ENCODE measurements at regions not wholly inside any gene's neighbourhood (a gene's known extent, or its start where the extent isn't known, plus 50 kb on each side); places are given as distances from the start of the nearest gene placed in this dataset.

DNA sequence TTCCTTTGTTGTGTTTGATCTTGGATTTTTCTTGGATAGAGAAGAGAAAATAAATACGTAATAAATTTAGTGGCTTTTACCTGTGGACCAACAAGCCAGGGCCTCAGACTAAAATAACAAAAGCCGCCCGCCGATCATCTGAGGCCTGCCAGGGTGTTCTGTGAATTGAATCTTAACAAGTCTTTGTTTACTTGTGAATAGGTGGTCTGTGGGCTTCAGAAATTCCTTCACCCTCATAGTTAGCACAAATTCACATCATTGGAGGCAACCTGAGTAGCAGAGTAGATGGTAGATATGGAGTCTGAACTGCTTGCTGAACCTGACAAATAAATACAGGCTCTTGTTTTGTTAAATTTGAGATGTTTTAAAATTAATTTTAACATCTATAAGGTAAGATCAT lies 176.3 kb upstream of the MTNR1B start:
- DNase-seq (ENCODE audit: low read depth) = no peak

DNA sequence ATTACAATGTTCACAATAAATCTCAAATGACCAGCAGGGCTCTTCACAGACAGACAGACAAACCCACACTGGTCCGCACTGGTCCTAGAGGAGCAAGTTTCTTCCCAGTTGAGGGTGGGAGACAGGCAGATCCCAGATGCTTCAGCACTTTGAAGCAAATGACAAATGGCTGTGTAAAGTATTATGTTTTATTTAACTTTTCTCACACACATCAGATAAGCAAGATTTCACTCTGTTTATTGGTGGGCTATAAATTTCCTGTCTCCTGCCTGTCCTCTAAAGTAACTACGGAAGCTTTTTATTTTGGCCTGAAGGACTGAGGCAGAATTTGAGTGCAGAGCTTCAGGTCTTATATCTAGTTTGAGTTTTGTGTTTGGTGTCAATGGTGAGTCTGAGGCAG lies 174.7 kb upstream of the MTNR1B start:
- no peak for DNase-seq (ENCODE audit: low read depth)

DNA sequence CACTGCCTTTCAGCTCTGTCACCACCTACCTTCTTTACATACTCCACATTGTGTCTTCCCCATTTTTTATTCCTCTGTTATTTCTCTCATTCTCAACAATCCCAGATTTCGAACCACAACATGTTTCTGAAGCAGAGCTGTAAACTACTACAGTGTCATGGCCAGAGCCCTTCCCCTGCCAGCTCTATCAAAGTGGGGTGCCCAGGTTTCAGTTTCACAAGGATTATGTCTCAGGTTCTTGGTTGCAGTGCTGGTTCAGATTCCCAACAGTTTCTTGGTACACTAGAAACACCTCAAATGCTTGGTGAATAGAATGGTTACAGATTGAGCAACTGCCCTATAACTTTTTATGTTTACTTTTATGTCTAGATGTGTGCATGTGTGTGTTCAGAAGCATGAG lies 172.7 kb upstream of the MTNR1B start:
- DNase-seq (ENCODE audit: low read depth) = no peak

GRCh38 chr11:92797874-92798273 lies 171.6 kb upstream of the MTNR1B start:
- no peak for DNase-seq (ENCODE audit: low read depth)

DNA sequence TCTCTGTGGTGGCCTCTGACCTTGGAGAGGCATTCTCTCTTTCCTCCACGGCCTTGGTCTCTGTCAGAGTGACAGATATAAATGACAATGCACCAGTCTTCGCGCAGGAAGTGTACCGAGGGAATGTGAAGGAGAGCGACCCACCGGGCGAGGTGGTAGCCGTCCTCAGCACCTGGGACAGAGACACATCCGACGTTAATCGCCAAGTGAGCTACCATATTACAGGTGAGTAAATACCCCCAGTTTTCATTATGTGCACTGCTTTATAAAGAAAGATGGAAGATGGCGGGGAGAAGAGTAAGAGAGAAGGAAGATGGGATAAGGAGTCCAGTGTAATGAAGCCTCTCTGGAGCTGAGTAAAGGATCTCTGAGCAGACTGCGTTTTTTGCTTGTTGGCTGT lies 167.8 kb upstream of the MTNR1B start:
- no peak for DNase-seq (ENCODE audit: low read depth)

DNA sequence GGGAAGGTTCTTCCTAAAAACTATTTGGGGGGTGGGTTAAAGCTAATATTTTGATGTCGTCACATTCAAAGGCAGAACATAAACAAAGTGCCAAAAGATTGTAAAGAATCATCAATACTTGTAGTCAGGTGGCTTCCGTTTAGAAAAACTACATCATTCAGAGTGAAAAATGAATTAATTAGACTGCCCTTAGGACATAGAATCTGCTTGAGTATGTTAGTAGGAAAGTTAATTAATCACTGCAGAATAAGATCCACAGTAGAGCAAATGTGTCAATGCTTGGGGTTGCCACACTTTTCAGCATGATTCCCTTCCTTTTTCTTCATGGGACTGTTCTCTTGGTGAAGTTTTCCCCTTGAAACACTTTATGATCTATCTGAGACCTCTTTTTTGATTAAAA lies 166.8 kb upstream of the MTNR1B start:
- no peak for DNase-seq (ENCODE audit: low read depth)

DNA sequence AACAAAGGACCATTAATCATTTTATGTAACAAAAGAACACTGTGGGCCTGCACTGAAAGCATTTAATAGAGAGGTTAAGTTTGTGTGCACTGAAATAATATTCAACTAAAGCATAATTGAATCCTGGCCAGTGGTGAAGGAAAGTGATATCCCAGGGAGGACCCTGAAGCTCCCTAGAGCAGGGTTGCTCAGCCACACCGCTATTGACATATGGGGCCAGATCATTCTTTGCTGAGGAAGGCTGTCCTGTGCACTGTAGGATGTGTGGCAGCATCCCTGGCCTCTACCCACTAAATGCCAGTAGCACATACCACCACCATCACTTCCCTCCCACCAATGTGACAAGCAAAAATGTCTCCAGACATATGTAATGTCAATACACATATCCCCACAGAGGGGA lies 166.1 kb upstream of the MTNR1B start:
- DNase-seq (ENCODE audit: low read depth) = no peak

DNA sequence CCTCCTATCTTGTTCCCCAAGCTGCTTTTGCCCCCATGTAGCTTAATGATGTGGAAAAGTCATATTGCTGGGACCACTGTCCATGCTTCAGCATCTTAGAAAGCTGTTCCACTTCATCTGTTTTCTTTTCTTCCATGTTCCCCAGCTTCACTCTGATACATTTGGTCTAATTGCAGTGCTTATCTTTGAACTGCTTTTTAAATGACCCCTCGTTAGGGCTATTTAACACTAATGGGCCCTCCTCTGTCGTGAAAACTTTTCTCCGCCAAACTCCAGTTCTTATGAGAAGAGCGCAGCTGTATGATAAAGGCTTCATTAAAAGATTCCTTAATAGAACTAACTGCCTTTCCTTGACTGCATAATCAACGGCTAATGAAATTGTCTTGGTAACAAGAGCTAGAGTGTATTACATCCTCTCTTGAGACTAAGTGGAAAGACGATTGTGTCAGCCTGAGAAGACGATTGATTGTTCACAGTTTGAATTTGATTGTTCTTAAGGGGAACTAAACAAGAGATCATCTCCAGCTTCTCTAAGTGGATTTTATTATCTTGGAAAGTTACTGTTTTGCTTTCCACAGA lies 165.0 kb upstream of the MTNR1B start:
- no peak for DNase-seq (ENCODE audit: low read depth)

DNA sequence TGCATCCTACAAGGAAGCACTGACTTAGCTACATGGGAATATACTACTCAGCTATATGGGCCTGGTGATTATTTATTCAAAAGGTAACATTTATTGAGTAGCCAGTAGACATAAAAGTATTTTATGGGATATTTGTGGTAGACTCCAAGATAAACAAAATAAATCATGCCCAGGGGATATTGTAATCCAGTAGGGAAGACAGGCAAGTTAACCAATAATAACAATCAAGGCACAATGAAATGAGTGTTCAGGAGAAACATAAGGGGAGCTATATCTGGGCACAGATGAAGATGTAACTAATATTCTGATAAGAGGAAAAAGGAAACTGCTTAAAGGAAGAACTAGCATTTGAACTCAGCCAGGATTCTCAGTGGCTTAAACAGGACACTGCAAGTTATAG lies 161.4 kb upstream of the MTNR1B start:
- no peak for DNase-seq (ENCODE audit: low read depth)

- DNase-seq (ENCODE audit: low read depth) = no peak
These were observed 158.9 kb upstream of the MTNR1B start for GRCh38 chr11:92810423-92811064.

GRCh38 chr11:92811341-92811740 lies 158.1 kb upstream of the MTNR1B start:
- DNase-seq (ENCODE audit: low read depth) = no peak

DNA sequence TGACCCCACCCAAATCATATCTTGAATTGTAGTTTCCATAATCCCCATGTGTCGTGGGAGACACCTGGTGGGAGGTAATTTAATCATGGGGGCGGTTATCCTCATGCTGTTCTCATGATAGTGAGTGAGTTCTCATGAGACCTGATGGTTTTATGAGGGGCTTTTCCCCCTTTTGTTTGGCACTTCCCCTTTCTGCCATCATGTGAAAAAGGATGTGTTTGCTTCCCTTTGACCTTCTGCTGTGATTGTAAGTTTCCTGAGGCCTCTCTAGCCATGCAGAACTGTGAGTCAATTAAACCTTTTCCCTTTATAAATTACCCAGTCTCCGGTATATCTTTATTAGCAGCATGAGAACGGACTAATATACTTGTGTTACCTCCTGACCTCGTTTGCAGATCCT lies 156.6 kb upstream of the MTNR1B start:
- DNase-seq (ENCODE audit: low read depth) = no peak

- DNase-seq (ENCODE audit: low read depth) = no peak
These were observed 149.6 kb upstream of the MTNR1B start for GRCh38 chr11:92819830-92820229.

DNA sequence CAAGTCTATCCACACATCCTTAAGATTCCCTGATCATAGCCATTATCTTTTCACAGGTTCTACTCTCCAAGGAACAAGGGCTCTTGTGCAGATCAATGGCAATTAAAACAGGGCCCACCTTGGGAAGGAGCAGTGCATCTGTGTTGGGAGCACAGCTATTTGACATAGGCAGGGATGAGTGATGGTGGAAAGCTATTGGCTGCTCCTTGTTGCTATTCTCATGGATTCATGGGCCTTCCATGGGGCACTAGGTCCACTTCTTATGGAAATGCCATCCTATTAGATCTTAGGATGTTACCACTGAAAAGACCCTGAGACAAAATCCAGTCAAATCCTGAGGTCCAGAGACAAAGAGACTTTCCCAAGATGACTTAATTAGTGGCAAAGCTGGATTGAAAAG lies 148.6 kb upstream of the MTNR1B start:
- DNase-seq (ENCODE audit: low read depth) = no peak

DNA sequence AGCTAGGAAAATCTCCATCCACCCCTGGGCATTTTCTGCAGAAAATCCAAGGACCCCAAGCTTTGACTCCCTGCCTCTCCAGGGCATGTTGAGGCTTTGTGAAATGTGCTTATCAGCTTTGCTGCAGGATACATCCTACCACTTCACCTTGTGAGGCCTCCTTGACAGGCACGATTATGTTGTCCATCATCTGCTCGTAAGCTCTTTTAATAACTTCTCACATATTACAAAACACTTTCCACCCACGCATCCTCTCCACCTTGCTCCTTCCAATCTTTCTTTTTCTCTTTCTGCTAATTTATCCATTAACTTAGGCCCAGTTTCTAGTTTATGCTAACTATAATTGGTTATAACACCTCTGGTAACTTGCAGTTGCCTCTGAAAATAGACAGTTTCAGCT lies 147.0 kb upstream of the MTNR1B start:
- no peak for DNase-seq (ENCODE audit: low read depth)

- DNase-seq (ENCODE audit: low read depth) = no peak
These were observed 143.3 kb upstream of the MTNR1B start for GRCh38 chr11:92826136-92826535.

GRCh38 chr11:92826603-92827002 lies 142.8 kb upstream of the MTNR1B start:
- no peak for DNase-seq (ENCODE audit: low read depth)

DNA sequence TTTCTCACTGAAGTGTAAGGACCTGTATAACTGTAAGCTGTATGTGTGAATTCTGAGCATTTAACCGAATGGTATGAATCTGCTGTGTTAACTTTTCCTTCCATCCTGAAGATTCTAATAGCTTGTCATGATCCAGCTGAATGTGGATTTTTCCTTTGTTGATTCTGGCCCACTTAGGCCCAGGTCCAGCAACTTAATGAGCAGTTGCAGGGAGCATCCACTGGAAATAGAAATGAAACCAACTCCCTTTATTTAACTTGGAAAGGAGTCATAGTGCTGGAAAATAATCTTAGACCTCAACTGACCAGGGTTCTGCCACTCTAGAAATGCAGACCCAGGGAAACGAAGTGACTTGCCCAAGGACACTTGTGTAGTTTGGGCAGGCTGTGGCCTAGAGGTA lies 142.3 kb upstream of the MTNR1B start:
- no peak for DNase-seq (ENCODE audit: low read depth)

GRCh38 chr11:92828556-92828955 lies 140.9 kb upstream of the MTNR1B start:
- no peak for DNase-seq (ENCODE audit: low read depth)

GRCh38 chr11:92829121-92829520 lies 140.3 kb upstream of the MTNR1B start:
- DNase-seq (ENCODE audit: low read depth) = no peak

DNA sequence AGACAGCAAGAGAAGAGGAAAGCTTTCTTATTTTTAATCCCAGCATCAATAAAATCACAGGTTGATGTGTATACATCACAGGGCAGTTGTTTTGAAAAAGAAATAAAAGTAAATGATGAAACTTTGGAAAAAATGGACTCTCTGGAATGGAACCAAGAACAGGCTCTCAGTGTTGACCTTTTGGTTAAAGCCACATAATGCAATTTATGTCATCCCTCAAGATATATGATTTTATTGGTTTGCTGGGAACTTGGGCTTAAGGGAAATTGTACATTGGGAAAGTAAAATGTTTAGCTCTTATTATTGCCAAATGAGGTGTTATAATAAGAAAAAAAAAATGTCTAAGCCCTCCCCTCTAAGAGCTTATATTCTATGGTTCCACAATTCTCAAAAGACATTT lies 139.8 kb upstream of the MTNR1B start:
- DNase-seq (ENCODE audit: low read depth) = no peak

GRCh38 chr11:92830377-92831155 lies 138.9 kb upstream of the MTNR1B start:
- no peak for DNase-seq (ENCODE audit: low read depth)

- no peak for DNase-seq (ENCODE audit: low read depth)
These were observed 135.0 kb upstream of the MTNR1B start for GRCh38 chr11:92834296-92835020.
